Hematopoietic multipotent progenitor cell (in vitro differentiated cells): ENCODE measurements at regions not wholly inside any gene's neighbourhood (a gene's known extent, or its start where the extent isn't known, plus 50 kb on each side); places are given as distances from the start of the nearest gene placed in this dataset. TPM values are rescaled to one million over a fixed set of nuclear protein-coding genes. Genes with fewer than 3 reads are reported as not detected.

ENCODE experiments used
- small RNA-seq: library from RNA; depleted of rRNA; stranded (forward); fragments of <200 nt; gene quantifications from one replicate; pipeline ENCODE3, GENCODE V24; 2012

Small RNA genes in the stretch of these regions (small RNA-seq; reads per million reads assigned to genes)
- not detected for gene MIR3660
